GM23338 (cell line): ENCODE measurements at regions not wholly inside any gene's neighbourhood (a gene's known extent, or its start where the extent isn't known, plus 50 kb on each side); places are given as distances from the start of the nearest gene placed in this dataset.

Source experiments
- ATAC-seq: fragments of 200-7000 bp; cut with Tn5 transposase; 3 replicates; pipeline ENCODE4 v1.9.1; 2020
- DNase-seq: peaks from one replicate; pipeline ENCODE4 v3.0.0-alpha.2; 2015; ENCODE audit warnings: low spot score
- H2AFZ ChIP-seq: fragments of 200-600 bp; sonication (generic); 2 replicates; pipeline ENCODE4 v1.8.0; 2016; ENCODE audit warnings: antibody characterized with exemption, mild to moderate bottlenecking, moderate library complexity
- H3F3A ChIP-seq: fragments of 200-600 bp; sonication (generic); replicated peaks from 2 replicates; pipeline ENCODE4 v1.8.0; 2017; ENCODE audit warnings: antibody characterized with exemption, mixed run types, low read depth
- H3K27ac ChIP-seq: fragments of 200-600 bp; sonication (generic); 2 replicates; pipeline ENCODE4 v1.6.1; 2016; ENCODE audit warnings: low read depth
- H3K27me3 ChIP-seq: fragments of 200-600 bp; sonication (generic); 2 replicates; pipeline ENCODE4 v1.8.0; 2016; ENCODE audit warnings: mild to moderate bottlenecking, mixed run types, moderate library complexity; ENCODE audit not compliant: insufficient read depth
- H3K36me3 ChIP-seq: fragments of 200-600 bp; sonication (generic); 2 replicates; pipeline ENCODE4 v1.8.0; 2016; ENCODE audit warnings: mild to moderate bottlenecking; ENCODE audit not compliant: insufficient read depth
- H3K4me1 ChIP-seq: fragments of 200-600 bp; sonication (generic); 2 replicates; pipeline ENCODE4 v1.8.0; 2016; ENCODE audit warnings: mild to moderate bottlenecking, moderate library complexity; ENCODE audit not compliant: insufficient read depth
- H3K4me2 ChIP-seq: fragments of 200-600 bp; sonication (generic); 2 replicates; pipeline ENCODE4 v1.7.1; 2017; ENCODE audit warnings: mixed run types
- H3K4me3 ChIP-seq: fragments of 200-600 bp; sonication (generic); 2 replicates; pipeline ENCODE4 v1.6.1; 2016; ENCODE audit warnings: mixed run types
- H3K79me2 ChIP-seq: fragments of 200-600 bp; sonication (generic); replicated peaks from 2 replicates; pipeline ENCODE4 v1.8.0; 2017; ENCODE audit warnings: mild to moderate bottlenecking; ENCODE audit not compliant: insufficient read depth
- H3K9me2 ChIP-seq: fragments of 200-600 bp; sonication (generic); 2 replicates; pipeline ENCODE4 v1.8.0; 2017; ENCODE audit not compliant: insufficient read depth
- H4K20me1 ChIP-seq: fragments of 200-600 bp; sonication (generic); replicated peaks from 2 replicates; pipeline ENCODE4 v1.8.0; 2017; ENCODE audit warnings: mild to moderate bottlenecking; ENCODE audit not compliant: insufficient read depth
- H3K27ac Mint-ChIP-seq: 2 replicates; pipeline ENCODE4 v1.8.0; 2020; ENCODE audit warnings: inconsistent platforms, mild to moderate bottlenecking, moderate library complexity, mixed read lengths
- H3K27me3 Mint-ChIP-seq: 3 replicates; pipeline ENCODE4 v1.8.0; 2022; ENCODE audit warnings: low read depth, mild to moderate bottlenecking, moderate library complexity, mixed read lengths, inconsistent platforms; ENCODE audit not compliant: insufficient read depth, poor library complexity
- H3K36me3 Mint-ChIP-seq: 3 replicates; pipeline ENCODE4 v1.8.0; 2021; ENCODE audit warnings: low read depth, mild to moderate bottlenecking, inconsistent platforms, moderate library complexity, mixed read lengths
- H3K4me1 Mint-ChIP-seq: 3 replicates; pipeline ENCODE4 v1.8.0; 2020; ENCODE audit warnings: mild to moderate bottlenecking, inconsistent platforms, mixed read lengths
- H3K4me3 Mint-ChIP-seq: 3 replicates; pipeline ENCODE4 v1.8.0; 2021; ENCODE audit warnings: moderate library complexity, mild to moderate bottlenecking, inconsistent platforms, mixed read lengths
- H3K9me3 Mint-ChIP-seq: 3 replicates; pipeline ENCODE4 v1.8.0; 2020; ENCODE audit warnings: moderate library complexity, mild to moderate bottlenecking, inconsistent platforms, mixed read lengths
- CREB1 ChIP-seq: fragments of 250-450 bp; sonication (Bioruptor Pico); IDR thresholded peaks from 2 replicates; pipeline ENCODE4 v1.5.0; 2020; ENCODE audit warnings: low read depth, mild to moderate bottlenecking, moderate library complexity
- EZH2 ChIP-seq: fragments of 200-600 bp; sonication (generic); IDR thresholded peaks from one replicate; pipeline ENCODE4 v1.8.0; 2017; ENCODE audit warnings: antibody characterized with exemption, mild to moderate bottlenecking, low read depth; ENCODE audit not compliant: unreplicated experiment
- EZH2phosphoT487 ChIP-seq: fragments of 200-600 bp; sonication (generic); IDR thresholded peaks from one replicate; pipeline ENCODE4 v1.8.1; 2018; ENCODE audit warnings: antibody characterized with exemption; ENCODE audit not compliant: unreplicated experiment
- JUNB ChIP-seq: IDR thresholded peaks from one replicate; pipeline ENCODE4 v1.6.1; 2016; ENCODE audit warnings: antibody characterized with exemption; ENCODE audit not compliant: unreplicated experiment
- NANOG ChIP-seq: IDR thresholded peaks from 2 replicates; pipeline ENCODE4 v1.6.1; 2016; ENCODE audit warnings: antibody characterized with exemption, borderline replicate concordance
- POLR2AphosphoS5 ChIP-seq: IDR thresholded peaks from 2 replicates; pipeline ENCODE4 v1.6.1; 2016; ENCODE audit warnings: antibody characterized with exemption, low read depth
- STAT1 ChIP-seq: IDR thresholded peaks from one replicate; pipeline ENCODE4 v1.6.1; 2016; ENCODE audit warnings: antibody characterized with exemption; ENCODE audit not compliant: unreplicated experiment
- ZNF114 ChIP-seq: fragments of 250-450 bp; sonication (Bioruptor Pico); IDR thresholded peaks from 2 replicates; pipeline ENCODE4 v1.5.0; 2020; ENCODE audit warnings: mild to moderate bottlenecking, moderate library complexity
- ZNF331 ChIP-seq: fragments of 250-450 bp; sonication (Bioruptor Pico); IDR thresholded peaks from 2 replicates; pipeline ENCODE4 v1.5.0; 2020; ENCODE audit warnings: low read depth, mild to moderate bottlenecking, moderate library complexity
- TF ChIP-seq, protein P1 (sequence below), 2 experiments: fragments of 200-600 bp in 1 of 2; sonication (generic) in 1 of 2; conservative IDR thresholded peaks; 2 replicates each; pipeline versions ENCODE4 v1.5.1 to v1.6.1; 2016 to 2017; ENCODE audit warnings: antibody characterized with exemption in 2 of 2, low read depth in 2 of 2, mild to moderate bottlenecking in 2 of 2, moderate library complexity in 1 of 2
- TF ChIP-seq, protein P2 (sequence below): IDR thresholded peaks from one replicate; pipeline ENCODE4 v1.6.1; 2018; ENCODE audit warnings: antibody characterized with exemption; ENCODE audit not compliant: unreplicated experiment
- TF ChIP-seq, protein P3 (sequence below): IDR thresholded peaks from 2 replicates; pipeline ENCODE4 v1.6.1; 2016; ENCODE audit warnings: antibody characterized with exemption

DNA sequence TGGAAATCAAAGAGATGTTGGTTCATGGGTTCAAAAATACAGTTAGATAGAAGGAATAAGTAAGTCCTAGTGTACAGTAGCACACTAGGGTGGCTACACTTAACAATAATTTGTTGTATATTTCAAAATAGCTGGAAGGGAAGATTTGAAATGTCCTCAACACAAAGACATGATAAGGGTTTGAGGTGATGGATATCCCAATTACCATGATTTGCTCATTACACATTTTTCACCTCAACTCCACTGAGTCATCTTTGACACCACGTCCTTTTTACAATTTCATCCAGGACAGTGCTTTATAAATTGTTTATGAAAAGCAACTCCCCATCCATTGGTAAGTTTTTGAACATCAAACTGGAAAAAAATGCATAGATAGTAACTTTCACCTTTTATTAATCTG is 208.3 kb downstream of the ZC3H11B start (continued):
- no peak for TF ChIP-seq EZH2
- TF ChIP-seq ZNF331 = no peak
- no peak for TF ChIP-seq NANOG
- TF ChIP-seq ZNF114 (CRISPR knock-in tag) = no peak
- no peak for TF ChIP-seq JUNB
- TF ChIP-seq, protein P1, sequence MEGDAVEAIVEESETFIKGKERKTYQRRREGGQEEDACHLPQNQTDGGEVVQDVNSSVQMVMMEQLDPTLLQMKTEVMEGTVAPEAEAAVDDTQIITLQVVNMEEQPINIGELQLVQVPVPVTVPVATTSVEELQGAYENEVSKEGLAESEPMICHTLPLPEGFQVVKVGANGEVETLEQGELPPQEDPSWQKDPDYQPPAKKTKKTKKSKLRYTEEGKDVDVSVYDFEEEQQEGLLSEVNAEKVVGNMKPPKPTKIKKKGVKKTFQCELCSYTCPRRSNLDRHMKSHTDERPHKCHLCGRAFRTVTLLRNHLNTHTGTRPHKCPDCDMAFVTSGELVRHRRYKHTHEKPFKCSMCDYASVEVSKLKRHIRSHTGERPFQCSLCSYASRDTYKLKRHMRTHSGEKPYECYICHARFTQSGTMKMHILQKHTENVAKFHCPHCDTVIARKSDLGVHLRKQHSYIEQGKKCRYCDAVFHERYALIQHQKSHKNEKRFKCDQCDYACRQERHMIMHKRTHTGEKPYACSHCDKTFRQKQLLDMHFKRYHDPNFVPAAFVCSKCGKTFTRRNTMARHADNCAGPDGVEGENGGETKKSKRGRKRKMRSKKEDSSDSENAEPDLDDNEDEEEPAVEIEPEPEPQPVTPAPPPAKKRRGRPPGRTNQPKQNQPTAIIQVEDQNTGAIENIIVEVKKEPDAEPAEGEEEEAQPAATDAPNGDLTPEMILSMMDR (conservative IDR thresholded peaks at IDR 0.05; ENCODE audit: low read depth in 2 of 2) = no peak
- no peak for TF ChIP-seq EZH2phosphoT487
- TF ChIP-seq POLR2AphosphoS5 = no peak
- TF ChIP-seq, protein P2, sequence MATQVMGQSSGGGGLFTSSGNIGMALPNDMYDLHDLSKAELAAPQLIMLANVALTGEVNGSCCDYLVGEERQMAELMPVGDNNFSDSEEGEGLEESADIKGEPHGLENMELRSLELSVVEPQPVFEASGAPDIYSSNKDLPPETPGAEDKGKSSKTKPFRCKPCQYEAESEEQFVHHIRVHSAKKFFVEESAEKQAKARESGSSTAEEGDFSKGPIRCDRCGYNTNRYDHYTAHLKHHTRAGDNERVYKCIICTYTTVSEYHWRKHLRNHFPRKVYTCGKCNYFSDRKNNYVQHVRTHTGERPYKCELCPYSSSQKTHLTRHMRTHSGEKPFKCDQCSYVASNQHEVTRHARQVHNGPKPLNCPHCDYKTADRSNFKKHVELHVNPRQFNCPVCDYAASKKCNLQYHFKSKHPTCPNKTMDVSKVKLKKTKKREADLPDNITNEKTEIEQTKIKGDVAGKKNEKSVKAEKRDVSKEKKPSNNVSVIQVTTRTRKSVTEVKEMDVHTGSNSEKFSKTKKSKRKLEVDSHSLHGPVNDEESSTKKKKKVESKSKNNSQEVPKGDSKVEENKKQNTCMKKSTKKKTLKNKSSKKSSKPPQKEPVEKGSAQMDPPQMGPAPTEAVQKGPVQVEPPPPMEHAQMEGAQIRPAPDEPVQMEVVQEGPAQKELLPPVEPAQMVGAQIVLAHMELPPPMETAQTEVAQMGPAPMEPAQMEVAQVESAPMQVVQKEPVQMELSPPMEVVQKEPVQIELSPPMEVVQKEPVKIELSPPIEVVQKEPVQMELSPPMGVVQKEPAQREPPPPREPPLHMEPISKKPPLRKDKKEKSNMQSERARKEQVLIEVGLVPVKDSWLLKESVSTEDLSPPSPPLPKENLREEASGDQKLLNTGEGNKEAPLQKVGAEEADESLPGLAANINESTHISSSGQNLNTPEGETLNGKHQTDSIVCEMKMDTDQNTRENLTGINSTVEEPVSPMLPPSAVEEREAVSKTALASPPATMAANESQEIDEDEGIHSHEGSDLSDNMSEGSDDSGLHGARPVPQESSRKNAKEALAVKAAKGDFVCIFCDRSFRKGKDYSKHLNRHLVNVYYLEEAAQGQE = no peak
- TF ChIP-seq CREB1 = no peak
- TF ChIP-seq STAT1 = no peak

DNA sequence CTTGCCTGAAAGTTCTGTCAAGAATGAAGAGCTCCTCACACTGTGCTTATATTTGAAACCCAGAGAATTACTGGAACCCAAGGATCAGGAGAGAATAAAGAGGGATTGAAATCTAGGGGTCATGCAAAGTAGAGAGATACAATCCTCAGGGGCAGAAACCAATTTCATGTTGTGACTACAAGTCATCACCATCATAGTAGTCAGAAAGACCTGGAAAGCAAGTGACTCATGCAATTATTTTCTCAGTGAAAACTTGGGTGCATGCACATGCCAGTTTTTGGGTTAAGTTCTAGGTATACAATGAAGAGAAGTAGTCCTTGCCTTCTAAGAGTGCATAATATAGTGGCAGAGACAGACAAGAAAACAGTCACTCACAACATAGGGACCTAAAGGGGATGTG is 210.0 kb downstream of the ZC3H11B start:
- Histone ChIP-seq H3K4me3 (no peak overlapping the region), H3K27me3 (no peaks in the 10 kb centered on the region), H2AFZ (no peak overlapping the region), H3F3A (no peaks in the 10 kb centered on the region), H3K4me2 (no peak overlapping the region), H3K79me2 (no peaks in the 10 kb centered on the region), H3K36me3 (no peaks in the 10 kb centered on the region), H3K27ac (no peak overlapping the region), H3K4me1 (peaks cover 13% of the 10 kb centered on the region), H4K20me1 (no peaks in the 10 kb centered on the region), H3K9me2 (no peaks in the 10 kb centered on the region)
- H3K27ac Mint-ChIP-seq = no peak overlapping the region; the same call in 1 of the 2 replicates
- H3K4me3 Mint-ChIP-seq = no peak overlapping the region
- peaks cover 16% of the 10 kb centered on the region for H3K4me1 Mint-ChIP-seq
- DNase-seq = no peak
- no peak for ATAC-seq
- H3K36me3 Mint-ChIP-seq = no peaks in the 10 kb centered on the region
- H3K9me3 Mint-ChIP-seq = no peaks in the 10 kb centered on the region
- TF ChIP-seq NANOG (no peak), CREB1 (no peak), ZNF331 (no peak), ZNF114 (CRISPR knock-in tag) (no peak), EZH2 (no peak), EZH2phosphoT487 (no peak), JUNB (no peak)
- TF ChIP-seq, protein P3, sequence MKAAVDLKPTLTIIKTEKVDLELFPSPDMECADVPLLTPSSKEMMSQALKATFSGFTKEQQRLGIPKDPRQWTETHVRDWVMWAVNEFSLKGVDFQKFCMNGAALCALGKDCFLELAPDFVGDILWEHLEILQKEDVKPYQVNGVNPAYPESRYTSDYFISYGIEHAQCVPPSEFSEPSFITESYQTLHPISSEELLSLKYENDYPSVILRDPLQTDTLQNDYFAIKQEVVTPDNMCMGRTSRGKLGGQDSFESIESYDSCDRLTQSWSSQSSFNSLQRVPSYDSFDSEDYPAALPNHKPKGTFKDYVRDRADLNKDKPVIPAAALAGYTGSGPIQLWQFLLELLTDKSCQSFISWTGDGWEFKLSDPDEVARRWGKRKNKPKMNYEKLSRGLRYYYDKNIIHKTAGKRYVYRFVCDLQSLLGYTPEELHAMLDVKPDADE = no peak
- TF ChIP-seq, protein P2 = no peak
- TF ChIP-seq, protein P1 (conservative IDR thresholded peaks at IDR 0.05; ENCODE audit: low read depth in 2 of 2) = no peak
- H3K27me3 Mint-ChIP-seq = no peaks in the 10 kb centered on the region
